CD4-positive, CD25-positive, alpha-beta regulatory T cell (primary cell): ENCODE measurements at regions not wholly inside any gene's neighbourhood (a gene's known extent, or its start where the extent isn't known, plus 50 kb on each side); places are given as distances from the start of the nearest gene placed in this dataset.

Source experiments
- ATAC-seq, 2 donors: fragments of 150-1000 bp; cut with Tn5 transposase; one replicate each; pipeline ENCODE4 v1.10.0; 2021; ENCODE audit warnings: low read depth in 2 of 2, moderate number of reproducible peaks in 2 of 2, moderate library complexity in 1 of 2
- DNase-seq, 3 donors: peaks; one replicate each; pipeline versions ENCODE4 v3.0.0 to v3.0.0-alpha.2; 2012 to 2022; ENCODE audit warnings: mixed read lengths in 1 of 3
- H3K27ac ChIP-seq: one replicate; pipeline ENCODE4 v1.7.0; 2013; ENCODE audit warnings: mild to moderate bottlenecking, low read length; ENCODE audit not compliant: insufficient read depth, poor library complexity, severe bottlenecking
- H3K27me3 ChIP-seq: one replicate; pipeline ENCODE4 v1.7.0; 2013; ENCODE audit warnings: low read length; ENCODE audit not compliant: control insufficient read depth, insufficient read depth
- H3K36me3 ChIP-seq: one replicate; pipeline ENCODE4 v1.7.0; 2013; ENCODE audit warnings: mild to moderate bottlenecking, low read length, moderate library complexity; ENCODE audit not compliant: control insufficient read depth, insufficient read depth
- H3K4me1 ChIP-seq: 2 replicates; pipeline ENCODE4 v1.7.0; 2013; ENCODE audit warnings: mild to moderate bottlenecking, low read length; ENCODE audit not compliant: insufficient read depth, control insufficient read depth, poor library complexity, severe bottlenecking
- H3K4me3 ChIP-seq: one replicate; pipeline ENCODE4 v1.7.0; 2013; ENCODE audit warnings: low read depth, mild to moderate bottlenecking, low read length, moderate library complexity
- H3K9me3 ChIP-seq, 2 experiments: 1 replicate in 1 of 2; 2 replicates in 1 of 2; pipeline ENCODE4 v1.7.0; 2013; ENCODE audit warnings: low read length in 2 of 2, mild to moderate bottlenecking in 1 of 2, moderate library complexity in 1 of 2; ENCODE audit not compliant: control insufficient read depth in 2 of 2
- H3K27ac Mint-ChIP-seq, 3 donors: one replicate each; pipeline ENCODE4 v1.8.0; 2020 to 2022; ENCODE audit warnings: mild to moderate bottlenecking in 3 of 3, mixed read lengths in 3 of 3, moderate library complexity in 2 of 3
- H3K27me3 Mint-ChIP-seq: one replicate; pipeline ENCODE4 v1.8.0; 2022; ENCODE audit warnings: mild to moderate bottlenecking, mixed read lengths
- H3K36me3 Mint-ChIP-seq: one replicate; pipeline ENCODE4 v1.8.0; 2020; ENCODE audit warnings: mixed read lengths
- H3K4me1 Mint-ChIP-seq, 4 donors: one replicate each; pipeline ENCODE4 v1.8.0; 2020 to 2022; ENCODE audit warnings: mixed read lengths in 4 of 4, mild to moderate bottlenecking in 1 of 4
- H3K4me3 Mint-ChIP-seq, 4 donors: one replicate each; pipeline ENCODE4 v1.8.0; 2020 to 2022; ENCODE audit warnings: mild to moderate bottlenecking in 4 of 4, mixed read lengths in 4 of 4, moderate library complexity in 3 of 4
- H3K9me3 Mint-ChIP-seq, 7 donors: one replicate each; pipeline ENCODE4 v1.8.0; 2020 to 2022; ENCODE audit warnings: mixed read lengths in 7 of 7, mild to moderate bottlenecking in 3 of 7, moderate library complexity in 2 of 7

DNA sequence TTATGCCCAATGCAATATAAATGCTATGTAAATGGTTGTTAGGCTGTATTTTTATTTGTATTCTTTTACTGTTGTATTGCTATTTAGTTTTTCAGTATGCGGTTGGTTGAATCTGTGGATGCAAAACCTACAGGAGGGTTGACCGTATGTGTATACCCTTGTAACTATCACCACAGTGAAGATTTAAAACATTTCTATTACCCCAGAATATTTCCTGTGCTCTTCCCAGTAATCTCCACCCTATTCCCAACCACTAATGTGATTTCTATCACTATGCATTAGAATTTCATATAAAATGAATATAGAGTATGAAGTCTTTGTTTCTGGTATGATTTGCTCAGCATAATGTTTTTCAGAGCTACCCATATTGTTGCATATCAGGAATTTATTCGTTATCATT is 705.0 kb downstream of the MECOM start:
- no peak overlapping the region for H3K4me3 ChIP-seq

DNA sequence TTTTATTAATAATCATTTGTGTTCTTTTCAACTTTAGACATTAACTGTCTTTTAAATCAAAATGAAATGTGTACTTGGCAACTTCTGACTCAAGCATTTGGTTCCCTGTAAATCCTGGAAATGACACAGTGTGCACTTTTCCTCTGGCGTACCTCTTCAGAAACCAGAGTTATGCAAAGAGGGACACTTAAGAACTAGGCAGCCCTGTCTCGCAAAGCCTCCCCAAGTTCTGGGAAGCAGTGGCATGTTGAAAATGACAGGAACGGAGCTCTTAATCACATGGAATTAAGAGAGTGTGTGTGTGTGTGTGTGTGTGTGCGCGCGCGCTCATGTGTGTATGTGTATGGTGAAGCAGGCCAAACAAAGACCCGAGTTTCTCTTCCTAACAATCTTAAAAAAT is 707.4 kb downstream of the MECOM start:
- Mint-ChIP-seq H3K36me3 (no peaks in the 10 kb centered on the region), H3K27me3 (no peaks in the 10 kb centered on the region), H3K9me3 (peaks cover 0 to 17% (median 3%) of the 10 kb centered on the region in 7 donors), H3K27ac (no peak overlapping the region), H3K4me3 (no peak overlapping the region), H3K4me1 (no peaks in the 10 kb centered on the region)
- Histone ChIP-seq H3K27me3 (no peaks in the 10 kb centered on the region), H3K9me3 (no peaks in the 10 kb centered on the region), H3K4me3 (no peak overlapping the region), H3K27ac (no peak overlapping the region), H3K36me3 (no peaks in the 10 kb centered on the region), H3K4me1 (no peaks in the 10 kb centered on the region)
- DNase-seq (no peak), ATAC-seq (no peak)

More for the DNA sequence above, 705.0 kb downstream of the MECOM start:
- no peaks in the 10 kb centered on the region for H3K27me3 Mint-ChIP-seq
- DNase-seq (no peak), ATAC-seq (no peak)
- no peak overlapping the region for H3K27ac Mint-ChIP-seq
- no peaks in the 10 kb centered on the region for H3K9me3 ChIP-seq
- H3K36me3 ChIP-seq = no peaks in the 10 kb centered on the region
- H3K4me3 Mint-ChIP-seq = no peak overlapping the region
- H3K9me3 Mint-ChIP-seq = peaks cover 0 to 10% (median 3%) of the 10 kb centered on the region in 7 donors
- no peaks in the 10 kb centered on the region for H3K36me3 Mint-ChIP-seq
- H3K4me1 Mint-ChIP-seq = no peaks in the 10 kb centered on the region
- no peak overlapping the region for H3K27ac ChIP-seq
- H3K4me1 ChIP-seq = no peaks in the 10 kb centered on the region
- H3K27me3 ChIP-seq = no peaks in the 10 kb centered on the region

DNA sequence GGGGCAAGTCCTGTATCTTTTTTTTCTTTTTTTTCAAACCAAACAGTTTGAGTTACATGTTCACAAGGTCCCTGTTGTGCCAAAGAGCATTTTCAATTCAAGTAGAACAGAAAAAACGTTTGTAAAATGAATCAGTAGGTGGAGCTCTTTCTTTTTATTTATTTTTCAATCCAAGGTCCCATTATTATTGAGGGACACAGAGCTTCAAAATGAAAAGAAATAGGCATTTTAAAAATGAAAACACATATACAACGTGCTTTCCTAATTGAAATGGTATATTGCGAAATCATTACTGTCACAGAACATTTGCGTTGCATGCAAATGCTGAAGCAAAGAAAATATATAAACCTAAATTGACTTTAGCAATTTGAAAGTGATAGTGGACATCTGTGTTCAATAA is 711.0 kb downstream of the MECOM start:
- H3K9me3 Mint-ChIP-seq = peaks cover 0 to 19% (median 4%) of the 10 kb centered on the region in 7 donors
- no peaks in the 10 kb centered on the region for H3K27me3 Mint-ChIP-seq
- no peaks in the 10 kb centered on the region for H3K27me3 ChIP-seq
- no peaks in the 10 kb centered on the region for H3K4me1 ChIP-seq
- no peak overlapping the region for H3K27ac Mint-ChIP-seq
- H3K4me3 ChIP-seq = no peak overlapping the region
- H3K4me1 Mint-ChIP-seq = no peaks in the 10 kb centered on the region
- DNase-seq (no peak), ATAC-seq (no peak)
- no peak overlapping the region for H3K4me3 Mint-ChIP-seq
- H3K36me3 ChIP-seq = no peaks in the 10 kb centered on the region
- H3K36me3 Mint-ChIP-seq = no peaks in the 10 kb centered on the region
- no peak overlapping the region for H3K27ac ChIP-seq
- no peaks in the 10 kb centered on the region for H3K9me3 ChIP-seq

DNA sequence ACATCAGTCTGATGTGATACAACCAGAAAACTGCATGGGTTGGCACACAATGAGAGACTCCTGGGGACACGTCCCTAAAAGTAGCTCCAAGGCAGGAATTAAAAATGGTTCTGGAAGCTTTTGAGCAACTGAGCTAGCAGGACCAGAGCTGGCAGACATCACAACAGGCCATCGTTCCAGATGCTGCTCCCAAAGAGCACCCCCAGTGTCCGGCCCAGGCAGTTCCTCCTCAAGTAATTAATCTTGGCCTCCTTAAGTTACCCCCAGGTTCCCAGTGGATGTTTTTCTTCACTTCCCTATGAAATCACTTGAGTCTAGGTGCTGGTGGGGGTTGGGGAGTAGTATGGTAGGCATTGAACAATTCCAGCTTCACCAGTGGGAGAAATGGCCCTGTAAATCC is 711.6 kb downstream of the MECOM start:
- DNase-seq (no peak), ATAC-seq (no peak)
- peaks cover 0 to 22% (median 5%) of the 10 kb centered on the region in 7 donors for H3K9me3 Mint-ChIP-seq
- no peaks in the 10 kb centered on the region for H3K36me3 ChIP-seq
- no peak overlapping the region for H3K27ac Mint-ChIP-seq
- no peaks in the 10 kb centered on the region for H3K27me3 Mint-ChIP-seq
- H3K27ac ChIP-seq = no peak overlapping the region
- no peaks in the 10 kb centered on the region for H3K4me1 ChIP-seq
- H3K36me3 Mint-ChIP-seq = no peaks in the 10 kb centered on the region
- no peak overlapping the region for H3K4me3 ChIP-seq
- H3K9me3 ChIP-seq = no peaks in the 10 kb centered on the region
- no peak overlapping the region for H3K4me3 Mint-ChIP-seq
- no peaks in the 10 kb centered on the region for H3K27me3 ChIP-seq
- H3K4me1 Mint-ChIP-seq = no peaks in the 10 kb centered on the region

DNA sequence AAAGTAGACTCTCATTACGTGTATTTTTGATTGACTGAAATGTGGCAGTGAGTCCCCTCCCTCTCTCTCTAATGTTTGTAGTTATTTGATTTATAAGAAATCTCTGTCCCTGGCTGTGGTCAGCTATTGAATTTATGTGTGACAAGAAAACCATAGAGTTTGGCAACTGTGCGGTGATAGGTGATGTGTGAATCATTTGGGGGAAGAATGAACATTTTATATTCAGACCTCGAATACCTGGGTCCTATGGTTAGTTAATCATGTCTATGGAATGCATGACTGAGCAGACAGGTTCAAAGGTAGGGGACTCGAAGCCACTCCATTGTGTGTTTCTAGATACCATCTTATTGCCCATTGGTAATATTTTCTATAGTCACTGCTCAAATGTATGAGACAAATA is 712.1 kb downstream of the MECOM start:
- H3K4me1 Mint-ChIP-seq = no peaks in the 10 kb centered on the region
- H3K36me3 ChIP-seq = no peaks in the 10 kb centered on the region
- H3K4me3 ChIP-seq = no peak overlapping the region
- H3K9me3 ChIP-seq = no peaks in the 10 kb centered on the region
- H3K9me3 Mint-ChIP-seq = peaks cover 0 to 22% (median 4%) of the 10 kb centered on the region in 7 donors
- H3K4me1 ChIP-seq = no peaks in the 10 kb centered on the region
- no peak overlapping the region for H3K4me3 Mint-ChIP-seq
- H3K27ac Mint-ChIP-seq = no peak overlapping the region
- no peak overlapping the region for H3K27ac ChIP-seq
- H3K36me3 Mint-ChIP-seq = no peaks in the 10 kb centered on the region
- DNase-seq (no peak), ATAC-seq (no peak)
- H3K27me3 ChIP-seq = no peaks in the 10 kb centered on the region
- H3K27me3 Mint-ChIP-seq = no peaks in the 10 kb centered on the region

DNA sequence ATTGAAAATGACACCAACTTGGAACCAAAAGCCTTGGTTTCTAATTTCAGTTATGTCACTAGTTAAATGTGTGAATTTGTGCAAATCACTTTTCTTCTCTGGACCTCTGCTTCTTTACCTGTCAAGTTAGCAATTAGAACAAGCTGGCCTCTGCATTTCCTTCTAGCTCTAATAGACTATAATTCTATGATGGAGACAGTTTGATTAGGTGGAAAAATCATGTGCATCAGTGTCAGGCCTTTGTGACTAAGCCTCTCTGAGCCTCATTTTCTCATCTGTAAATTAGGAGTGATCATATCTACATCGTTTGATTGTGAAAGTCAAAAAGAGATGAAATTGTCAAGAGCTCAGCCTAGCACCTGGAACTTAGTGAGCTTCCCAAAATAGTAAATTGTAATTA is 712.9 kb downstream of the MECOM start:
- no peaks in the 10 kb centered on the region for H3K27me3 Mint-ChIP-seq
- H3K4me1 ChIP-seq = no peaks in the 10 kb centered on the region
- no peaks in the 10 kb centered on the region for H3K36me3 ChIP-seq
- H3K4me3 ChIP-seq = no peak overlapping the region
- H3K4me1 Mint-ChIP-seq = no peaks in the 10 kb centered on the region
- peaks cover 0 to 22% (median 4%) of the 10 kb centered on the region in 7 donors for H3K9me3 Mint-ChIP-seq
- H3K9me3 ChIP-seq = no peaks in the 10 kb centered on the region
- ATAC-seq (no peak), DNase-seq (no peak)
- no peak overlapping the region for H3K4me3 Mint-ChIP-seq
- no peak overlapping the region for H3K27ac Mint-ChIP-seq
- H3K36me3 Mint-ChIP-seq = no peaks in the 10 kb centered on the region
- H3K27me3 ChIP-seq = no peaks in the 10 kb centered on the region
- no peak overlapping the region for H3K27ac ChIP-seq

DNA sequence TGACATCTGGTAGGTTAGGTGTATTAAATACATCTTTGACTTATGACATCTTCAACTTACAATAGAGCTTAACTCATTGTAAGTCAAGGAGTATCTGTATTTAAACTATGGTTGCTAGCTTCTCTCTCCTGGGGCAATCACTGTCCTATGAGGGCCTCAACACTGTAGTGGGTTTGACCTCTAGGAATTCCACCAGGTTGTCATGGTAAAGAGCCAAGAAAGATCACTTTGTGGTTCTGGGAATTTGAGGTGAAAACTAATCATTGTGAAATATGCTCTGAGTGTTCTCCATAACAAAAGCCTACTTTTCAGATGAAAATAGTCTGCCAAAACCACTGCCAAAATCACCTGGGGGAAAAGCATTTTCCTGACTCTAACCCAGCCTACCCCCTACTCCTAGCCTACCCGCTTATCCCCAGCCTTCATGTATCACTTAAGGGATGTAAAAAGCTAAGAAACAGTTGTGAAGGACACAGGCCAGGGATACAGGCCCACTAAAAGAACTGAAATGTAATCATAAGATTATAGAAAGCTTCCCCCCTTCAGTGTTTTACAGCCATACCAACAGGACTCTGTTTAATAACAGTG is 723.8 kb downstream of the MECOM start:
- no peak overlapping the region for H3K4me3 ChIP-seq
- H3K27me3 ChIP-seq = no peaks in the 10 kb centered on the region
- Mint-ChIP-seq H3K27me3 (no peaks in the 10 kb centered on the region), H3K27ac (no peak overlapping the region), H3K4me1 (no peaks in the 10 kb centered on the region), H3K36me3 (no peaks in the 10 kb centered on the region), H3K4me3 (no peak overlapping the region), H3K9me3 (peaks cover 0 to 15% (median 2%) of the 10 kb centered on the region in 7 donors)
- no peaks in the 10 kb centered on the region for H3K36me3 ChIP-seq
- H3K4me1 ChIP-seq = no peaks in the 10 kb centered on the region
- no peak for ATAC-seq
- DNase-seq = no peak
- H3K9me3 ChIP-seq = no peaks in the 10 kb centered on the region
- no peak overlapping the region for H3K27ac ChIP-seq

DNA sequence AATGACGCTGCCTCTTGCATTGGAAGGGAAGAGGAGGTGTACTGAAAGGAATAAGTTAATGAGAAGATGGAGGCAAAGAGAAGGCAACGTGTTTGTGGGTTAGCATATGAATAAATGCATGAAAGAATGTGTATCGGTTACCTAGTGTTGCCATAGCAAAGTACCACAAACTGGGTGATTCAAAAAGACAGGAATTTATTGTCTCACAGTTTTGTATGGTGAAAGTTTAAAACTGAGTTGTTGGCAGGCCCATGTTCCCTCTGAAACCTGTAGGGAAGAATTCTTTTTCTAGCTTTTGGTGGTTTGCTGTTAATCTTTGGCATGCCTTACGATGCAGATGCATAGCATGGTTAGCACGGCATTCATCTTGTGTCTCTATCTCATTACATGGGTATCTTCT is 729.9 kb downstream of the MECOM start:
- no peaks in the 10 kb centered on the region for H3K36me3 Mint-ChIP-seq
- peaks cover 4 to 23% (median 12%) of the 10 kb centered on the region in 7 donors for H3K9me3 Mint-ChIP-seq
- H3K4me3 Mint-ChIP-seq = no peak overlapping the region
- DNase-seq (no peak), ATAC-seq (no peak)
- H3K4me1 Mint-ChIP-seq = no peaks in the 10 kb centered on the region
- H3K4me1 ChIP-seq = no peaks in the 10 kb centered on the region
- H3K27me3 Mint-ChIP-seq = no peaks in the 10 kb centered on the region
- no peaks in the 10 kb centered on the region for H3K36me3 ChIP-seq
- no peaks in the 10 kb centered on the region for H3K9me3 ChIP-seq
- H3K4me3 ChIP-seq = no peak overlapping the region
- no peak overlapping the region for H3K27ac ChIP-seq
- no peak overlapping the region for H3K27ac Mint-ChIP-seq
- no peaks in the 10 kb centered on the region for H3K27me3 ChIP-seq
